NOMO-1 (cell line): ENCODE measurements at regions not wholly inside any gene's neighbourhood (a gene's known extent, or its start where the extent isn't known, plus 50 kb on each side); places are given as distances from the start of the nearest gene placed in this dataset.
"Not testable (repeated sequence)": the region's sequence is repeated elsewhere in the genome, so short reads cannot be mapped to it uniquely, and the experiment has no call there.

Experiments
- DNase-seq, 2 experiments: peaks; one replicate each; lab custom pipeline; 2025; ENCODE audit not compliant: unreplicated experiment in 2 of 2; lab: John Stamatoyannopoulos, UW

DNA sequence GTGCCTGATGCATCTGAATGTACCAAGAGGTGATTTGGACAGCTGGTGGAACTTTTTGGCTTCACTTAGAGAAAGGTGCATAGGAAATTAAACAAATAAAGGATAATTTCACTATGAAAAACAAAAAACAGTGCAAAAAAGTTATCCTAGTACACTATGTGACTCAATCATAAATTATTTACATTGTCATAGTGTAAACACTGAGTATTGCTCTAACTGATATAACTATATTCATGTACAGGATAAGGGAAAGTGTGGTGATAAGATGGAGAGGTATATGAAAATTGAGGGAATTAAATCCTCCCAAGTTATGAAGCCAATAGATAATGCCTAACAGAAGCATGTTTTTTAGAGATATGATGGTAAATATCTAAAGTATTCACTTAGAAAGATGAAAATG lies 50.2 kb upstream of the CPNE4 start:
- DNase-seq, result no peak

DNA sequence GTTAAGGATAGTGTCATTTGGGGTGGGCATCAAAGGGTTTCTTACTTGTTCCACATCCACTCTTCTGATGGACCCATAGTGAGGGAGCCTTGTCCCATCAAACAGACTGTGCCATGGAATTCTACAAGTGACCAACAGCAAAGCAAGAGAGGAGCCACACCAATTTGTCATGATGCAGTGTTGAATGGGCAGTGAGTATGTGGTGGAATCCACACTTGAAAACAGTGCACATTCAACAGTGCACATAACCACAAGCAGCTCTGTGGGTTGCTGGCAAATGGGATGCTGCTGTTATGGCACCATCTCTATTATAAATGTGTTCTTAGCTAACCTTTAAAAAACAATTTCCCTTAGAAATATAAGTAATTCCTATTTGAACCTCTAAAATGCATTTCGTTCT lies 52.5 kb upstream of the CPNE4 start:
- no peak for DNase-seq

DNA sequence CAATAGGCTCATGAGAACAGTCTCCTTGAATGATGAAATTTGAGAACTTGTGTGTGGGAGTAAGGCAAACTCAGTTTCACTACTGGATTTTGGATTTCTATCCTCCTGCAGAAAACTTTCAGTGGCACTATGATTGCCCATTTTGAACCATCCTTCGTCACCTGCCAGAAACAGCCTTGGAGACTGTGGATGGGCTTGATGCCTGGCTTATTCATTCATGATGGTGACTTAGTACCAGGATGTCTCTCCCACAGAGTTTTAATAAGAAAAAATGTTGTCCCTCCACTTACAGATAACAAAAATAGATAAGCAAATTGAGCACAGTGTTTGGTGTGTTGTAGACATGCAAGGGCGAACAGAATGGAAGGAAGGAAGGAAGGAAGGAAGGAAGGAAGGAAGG lies 53.5 kb upstream of the CPNE4 start:
- DNase-seq, result no peak

DNA sequence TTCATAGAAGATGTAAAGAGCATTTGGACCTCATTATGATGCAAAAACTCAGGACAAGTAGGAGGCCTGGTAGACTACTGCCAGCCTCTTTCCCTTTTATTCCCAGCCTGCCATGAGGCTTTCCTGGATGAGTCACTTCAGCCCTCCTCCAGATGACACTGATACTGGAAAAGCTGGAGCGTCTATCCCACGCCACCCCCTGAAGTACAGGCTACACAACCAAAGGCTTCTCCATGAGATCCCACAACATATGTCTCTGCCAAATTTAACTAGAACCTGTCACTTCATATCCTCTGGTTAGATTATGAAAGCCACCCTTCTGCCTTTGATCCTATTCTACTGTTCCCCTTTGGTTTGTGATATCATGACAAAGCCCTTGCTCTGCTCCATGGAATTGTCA lies 56.1 kb upstream of the CPNE4 start:
- DNase-seq, result no peak

DNA sequence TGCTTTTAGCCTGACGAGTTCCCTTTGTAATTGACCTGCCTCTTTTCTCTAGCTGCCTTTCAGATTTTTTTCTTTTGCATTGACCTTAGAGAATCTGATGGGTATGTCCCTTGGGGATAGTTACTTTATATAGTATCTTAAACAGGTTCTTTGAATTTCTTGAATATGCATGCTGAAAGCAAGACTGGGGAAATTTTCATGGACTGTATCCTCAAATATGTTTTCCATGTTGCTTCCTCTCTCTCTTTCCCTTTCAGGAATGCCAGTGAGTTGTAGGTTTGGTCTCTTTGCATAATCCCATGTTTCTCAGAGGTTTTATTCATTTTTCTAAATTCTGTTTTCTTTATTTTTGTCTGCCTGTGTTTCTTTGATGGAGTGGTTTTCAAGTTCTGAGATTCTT lies 81.8 kb upstream of the CPNE4 start:
- DNase-seq, result no peak

DNA sequence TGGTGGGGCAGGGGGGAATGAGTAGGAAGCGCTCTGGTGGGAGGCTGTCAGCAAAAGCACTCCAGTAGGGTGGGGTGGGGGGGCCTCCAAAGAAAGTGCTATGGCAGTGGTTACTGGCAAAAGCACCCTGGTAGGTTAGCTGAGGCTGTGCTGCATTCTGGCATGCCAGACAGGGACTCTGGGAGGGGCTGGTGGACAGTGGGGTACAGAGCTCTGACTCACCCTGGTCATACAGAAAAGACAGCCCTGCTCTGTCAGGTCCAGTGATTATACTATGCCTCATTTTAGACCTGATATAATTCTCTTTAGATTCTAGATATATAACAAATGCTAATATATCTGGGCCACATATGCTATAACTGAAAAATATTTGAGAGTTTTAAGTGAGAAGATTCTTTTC lies 82.8 kb upstream of the CPNE4 start:
- no peak for DNase-seq

DNA sequence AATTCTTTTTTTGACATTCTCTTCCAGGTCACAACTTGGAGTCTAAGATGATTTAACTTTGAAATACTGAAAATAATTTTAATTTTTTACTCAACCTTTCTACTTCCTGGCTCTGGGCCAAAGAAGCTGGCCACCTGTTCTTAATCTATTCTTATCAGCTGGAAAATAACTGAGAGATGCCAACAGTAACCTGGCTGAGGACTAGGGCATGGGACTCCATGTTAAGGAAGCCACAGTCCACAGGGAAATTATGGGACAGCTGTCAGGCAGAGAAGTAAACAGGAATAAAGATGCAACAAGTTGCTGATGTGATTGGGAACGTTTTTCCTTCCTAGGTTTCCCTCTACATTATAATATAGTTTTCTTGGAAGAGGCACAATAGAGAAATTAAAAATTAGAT lies 84.7 kb upstream of the CPNE4 start:
- no peak for DNase-seq

DNA sequence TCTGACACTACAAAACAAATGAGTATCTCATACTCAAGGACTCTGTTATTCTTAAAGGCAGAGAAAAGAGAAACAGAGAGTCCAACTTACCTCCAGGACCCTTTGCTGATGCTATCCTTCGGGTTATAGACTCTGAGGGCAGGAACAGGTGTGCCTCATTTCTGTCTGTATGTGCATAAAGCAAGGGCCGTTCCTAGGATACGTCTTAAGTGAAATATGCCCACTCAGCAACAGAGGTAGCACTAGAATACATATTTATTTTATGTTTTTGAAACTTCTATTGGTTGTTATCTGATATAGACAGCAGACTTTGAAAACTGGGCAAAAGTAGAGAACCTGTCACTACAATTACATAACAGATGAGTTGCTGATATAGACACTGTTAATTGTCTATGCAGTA lies 89.3 kb upstream of the CPNE4 start:
- no peak for DNase-seq

DNA sequence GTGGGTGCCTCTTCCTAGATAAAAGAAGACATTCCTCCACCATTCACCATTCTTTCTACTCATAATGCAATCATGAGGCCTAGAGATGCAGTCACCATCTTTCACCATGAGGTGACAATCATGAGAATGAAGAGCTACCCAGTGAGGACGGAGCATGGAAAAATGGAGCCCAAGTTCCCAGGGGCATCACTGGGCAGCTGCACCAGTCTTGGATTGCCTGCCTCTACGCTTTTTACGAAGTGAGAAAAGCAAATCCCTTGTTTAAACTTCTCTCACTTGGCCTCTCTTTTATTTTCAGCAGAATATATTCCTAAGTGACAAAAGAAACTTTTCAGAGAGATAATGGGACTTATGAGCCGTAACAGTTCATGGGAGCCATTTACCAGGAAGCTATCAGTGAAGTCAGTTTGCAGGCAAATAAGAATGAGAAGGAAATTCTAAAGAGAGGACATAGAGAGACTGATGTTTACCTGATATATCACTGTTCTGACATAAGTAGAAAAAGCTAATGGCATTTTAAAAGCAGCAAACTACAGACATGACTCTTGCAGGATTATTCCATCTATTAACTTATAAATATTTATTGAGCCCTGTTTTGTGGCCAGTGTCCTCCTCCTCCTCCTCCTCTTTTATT lies 90.0 kb upstream of the CPNE4 start:
- DNase-seq, result no peak

DNA sequence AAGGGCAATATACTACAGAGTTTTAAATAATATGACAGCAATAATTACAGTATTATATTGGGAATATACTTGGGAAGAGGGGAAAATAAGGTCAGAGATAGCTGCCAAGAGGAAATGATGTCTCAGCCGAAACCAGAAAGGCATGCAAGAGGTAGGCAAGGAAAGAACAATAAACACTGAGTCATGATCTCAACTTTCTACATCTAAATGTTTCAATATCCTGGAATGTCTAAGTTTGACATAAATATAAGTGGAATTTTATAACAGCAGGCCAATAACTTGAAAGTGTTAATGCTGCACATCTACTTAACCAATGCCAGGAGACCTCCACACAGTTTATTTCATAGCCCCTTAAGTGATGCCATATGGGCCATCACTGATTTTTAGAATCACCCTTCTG lies 99.8 kb upstream of the CPNE4 start:
- no peak for DNase-seq

DNA sequence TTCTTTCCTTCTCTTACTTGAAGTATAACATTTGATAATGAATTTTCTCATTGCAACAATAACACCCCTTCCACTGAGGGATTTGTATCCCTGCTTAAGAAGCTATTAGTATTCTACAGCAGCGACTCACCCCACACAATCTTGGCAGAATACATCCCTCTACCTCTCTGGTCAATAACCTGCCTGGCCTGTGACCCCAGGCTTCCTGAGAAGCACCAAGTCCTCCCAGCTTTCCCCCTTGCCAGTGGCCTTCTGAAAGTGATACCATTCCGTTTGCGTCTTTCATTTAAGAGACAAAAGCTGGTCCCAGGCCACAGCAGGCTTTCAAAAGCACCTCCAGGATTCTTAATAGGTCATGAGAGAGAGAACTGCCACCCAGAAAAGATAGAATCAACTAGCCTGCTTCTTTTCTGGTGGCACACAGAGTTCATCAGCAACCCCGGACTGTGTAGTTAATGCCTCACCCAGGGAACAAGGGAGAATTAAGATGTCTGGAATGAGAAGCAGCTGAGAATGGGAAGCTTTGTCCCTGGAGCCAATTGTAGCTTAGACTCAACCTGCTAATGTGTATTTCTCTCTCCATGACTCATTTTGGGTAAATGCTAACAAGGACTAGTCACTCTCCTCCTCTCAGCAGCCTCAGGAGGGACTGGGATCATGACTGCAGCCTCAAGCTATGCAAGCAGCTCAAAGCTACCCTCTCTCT lies 101.0 kb upstream of the CPNE4 start:
- DNase-seq, result no peak

DNA sequence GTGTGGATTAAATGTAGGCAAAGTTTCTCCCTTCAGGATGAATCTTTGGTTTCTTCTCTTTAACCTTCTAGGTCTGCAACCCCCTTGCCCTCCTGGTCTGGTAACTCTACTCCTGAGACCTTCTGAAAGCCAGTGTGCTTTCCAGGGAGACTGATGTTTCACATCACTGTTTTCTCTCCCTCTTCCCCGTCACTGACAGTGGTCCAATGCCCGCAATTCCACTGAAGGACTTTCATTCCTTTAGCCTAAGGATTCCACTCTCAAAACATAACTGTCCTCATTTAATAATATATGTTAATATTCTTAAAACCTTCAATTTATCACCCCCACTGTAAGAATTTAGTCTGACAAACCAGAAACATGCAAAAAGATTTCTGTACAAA lies 101.5 kb upstream of the CPNE4 start:
- no peak for DNase-seq

DNA sequence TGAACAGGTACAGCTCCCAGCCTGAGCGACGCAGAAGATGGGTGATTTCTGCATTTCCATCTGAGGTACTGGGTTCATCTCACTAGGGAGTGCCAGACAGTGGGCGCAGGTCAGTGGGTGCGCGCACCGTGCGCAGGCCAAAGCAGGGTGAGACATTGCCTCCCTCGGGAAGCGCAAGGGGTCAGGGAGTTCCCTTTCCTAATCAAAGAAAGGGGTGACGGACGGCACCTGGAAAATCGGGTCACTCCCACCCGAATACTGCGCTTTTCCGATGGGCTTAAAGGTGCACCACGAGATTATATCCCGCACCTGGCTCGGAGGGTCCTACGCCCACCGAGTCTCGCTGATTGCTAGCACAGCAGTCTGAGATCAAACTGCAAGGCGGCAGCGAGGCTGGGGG lies 102.1 kb upstream of the CPNE4 start:
- not testable (repeated sequence) for DNase-seq

DNA sequence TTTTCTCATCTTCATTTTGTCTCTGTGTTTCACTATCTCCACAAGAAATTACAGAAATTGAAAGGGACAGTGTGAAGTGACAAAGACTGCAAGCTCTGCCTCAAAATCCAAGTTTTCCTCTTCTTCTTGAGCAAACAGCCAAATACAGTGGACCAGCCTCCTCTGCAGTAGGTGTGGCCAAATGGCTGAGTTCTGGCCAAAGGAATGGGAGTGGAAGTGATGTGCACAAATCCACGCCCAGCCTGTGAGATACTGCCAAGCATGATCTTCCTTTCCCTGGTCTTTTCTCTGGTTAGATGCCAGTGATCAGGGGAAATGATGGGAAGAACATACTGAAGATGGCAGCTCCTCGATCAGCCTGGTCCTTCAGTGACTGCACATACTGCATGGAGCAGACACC lies 111.0 kb upstream of the CPNE4 start:
- no peak for DNase-seq

DNA sequence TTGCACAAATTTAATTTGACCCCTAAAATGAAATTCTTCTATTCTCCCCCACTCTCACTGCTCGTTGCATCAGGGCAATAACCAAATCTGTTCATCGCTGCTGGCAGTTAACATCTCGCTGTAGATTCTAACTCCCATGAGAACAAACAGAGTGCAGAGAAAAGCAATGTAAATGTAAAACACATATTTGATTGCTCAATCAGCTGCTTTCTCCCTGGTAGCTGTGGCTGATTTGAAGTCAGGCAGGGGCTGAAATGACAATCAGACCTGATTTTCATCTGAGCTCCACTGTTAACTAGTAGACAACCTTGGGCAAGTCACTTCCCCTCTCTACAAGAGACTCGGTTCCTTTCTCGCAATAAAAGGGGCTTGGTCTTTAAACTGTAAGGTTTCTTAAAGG lies 119.8 kb upstream of the CPNE4 start:
- no peak for DNase-seq

DNA sequence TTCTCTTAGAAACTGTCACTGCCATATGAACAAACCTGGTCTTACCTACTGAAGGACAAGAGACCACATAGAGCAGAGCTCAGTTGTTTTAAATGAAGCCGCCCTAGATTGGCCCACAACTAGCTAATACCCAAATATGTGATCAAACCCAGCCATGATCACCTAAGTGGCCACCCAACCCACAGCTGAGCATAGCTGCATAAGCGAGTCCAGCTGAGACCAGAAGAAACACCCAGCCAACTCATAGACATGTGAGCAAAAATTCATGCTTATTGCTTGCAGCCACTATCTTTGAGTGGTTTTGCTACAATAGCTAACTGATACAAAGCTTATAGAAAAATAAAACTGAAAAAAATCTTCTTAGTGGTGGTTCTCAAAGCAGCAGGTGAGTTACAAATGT lies 124.3 kb upstream of the CPNE4 start:
- DNase-seq, result no peak

DNA sequence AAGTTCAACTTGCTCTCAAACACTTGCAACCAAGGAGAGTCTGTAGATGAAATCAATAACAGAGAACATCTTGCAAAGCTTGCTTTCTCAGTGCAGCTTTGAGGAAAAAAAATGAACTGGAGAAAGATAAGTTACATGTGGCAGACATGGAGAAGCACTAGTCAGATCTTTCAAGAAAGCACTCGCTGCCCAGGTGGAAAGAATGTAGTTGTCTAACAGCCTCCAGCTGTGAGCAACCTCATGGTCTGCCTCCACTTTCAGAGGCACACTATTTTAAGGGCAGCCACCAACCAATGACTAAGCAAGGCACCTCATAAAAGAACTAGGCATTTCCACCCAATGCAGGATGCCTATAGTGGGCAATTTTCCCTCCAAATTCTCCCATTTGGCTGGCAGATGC lies 125.4 kb upstream of the CPNE4 start:
- DNase-seq, result no peak

DNA sequence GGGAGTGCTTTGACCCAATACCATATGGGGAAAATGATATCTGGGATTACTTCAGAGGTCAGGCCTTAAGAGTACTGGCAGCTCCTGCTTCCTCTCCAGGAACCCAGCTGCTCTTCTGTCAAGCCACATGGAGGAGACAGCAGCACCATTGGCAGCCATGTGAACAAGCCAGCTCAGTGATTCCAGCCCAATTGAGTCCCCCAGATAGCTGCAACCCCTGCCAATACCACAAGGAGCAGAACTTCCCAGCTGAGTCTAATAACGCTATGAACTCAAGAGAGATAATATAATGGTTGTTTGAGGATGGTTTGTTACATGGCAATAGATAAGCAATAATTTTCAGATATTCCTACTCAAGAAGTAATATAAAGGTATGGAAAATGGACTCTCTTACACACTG lies 126.8 kb upstream of the CPNE4 start:
- no peak for DNase-seq

DNA sequence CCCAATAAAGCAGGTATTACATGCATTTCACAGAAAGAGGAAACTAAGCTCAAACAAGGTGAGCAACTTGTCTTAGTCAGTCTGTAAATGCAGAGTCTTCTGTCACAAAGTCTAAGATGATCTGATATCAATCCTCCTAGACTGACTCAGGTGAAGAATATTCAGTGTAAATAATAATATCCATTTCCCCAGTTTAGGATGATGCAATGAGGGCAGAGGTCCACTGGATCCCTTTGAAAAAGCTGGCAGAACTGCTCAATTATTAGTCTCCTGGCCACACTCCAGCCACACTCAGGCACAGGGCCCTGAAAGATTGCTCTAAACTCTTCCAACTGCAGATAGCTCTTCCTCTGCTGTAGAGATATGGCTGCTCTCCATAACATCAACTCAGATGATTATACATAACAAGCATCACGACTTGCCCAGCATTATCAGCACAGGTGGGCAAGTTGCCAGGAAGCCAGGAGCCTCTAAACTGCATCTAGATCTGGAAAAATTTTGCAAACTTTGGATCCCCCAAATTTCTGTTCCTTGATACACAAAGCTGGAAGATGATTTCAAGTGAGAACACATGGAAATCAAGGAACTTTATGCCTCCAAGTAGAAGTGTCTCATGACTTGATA lies 129.8 kb upstream of the CPNE4 start:
- no peak for DNase-seq

DNA sequence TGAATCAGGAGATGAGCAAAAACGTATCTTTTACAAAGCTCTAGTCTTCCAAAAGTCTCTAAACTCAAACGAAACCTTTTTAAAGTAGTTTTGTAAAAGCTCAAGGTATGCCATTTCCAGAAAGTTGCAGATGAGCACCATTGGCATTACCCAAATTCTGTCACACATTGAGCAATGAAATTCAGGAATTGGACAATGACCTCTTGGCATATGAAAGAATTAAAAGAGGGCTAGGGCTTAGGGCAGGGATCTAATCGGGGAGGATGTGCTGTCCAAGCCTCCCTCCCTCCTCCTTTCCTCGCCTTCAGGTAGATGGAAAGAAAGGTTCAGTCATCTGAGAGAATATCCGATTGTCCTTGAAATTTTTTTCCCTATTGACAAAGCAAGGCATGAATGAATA lies 133.1 kb upstream of the CPNE4 start:
- DNase-seq, result no peak

DNA sequence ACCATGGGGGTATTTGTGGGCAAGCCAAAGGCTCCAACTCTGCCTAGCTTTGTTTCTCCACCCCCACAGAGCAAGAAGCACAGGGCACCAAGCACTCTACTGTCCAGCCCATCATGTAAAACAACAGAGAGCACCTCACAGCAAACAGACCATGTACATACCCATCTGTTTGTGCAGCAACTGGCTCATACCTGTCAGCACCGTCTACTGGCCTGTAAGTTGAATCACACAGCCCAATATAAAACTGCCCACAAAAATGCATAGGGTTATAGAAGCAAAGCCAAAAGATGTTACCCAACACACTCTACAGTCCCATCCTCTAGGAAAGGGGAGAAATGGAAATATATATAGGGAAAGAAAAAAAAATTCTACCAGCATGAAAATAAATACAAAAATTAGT lies 139.7 kb upstream of the CPNE4 start:
- no peak for DNase-seq

DNA sequence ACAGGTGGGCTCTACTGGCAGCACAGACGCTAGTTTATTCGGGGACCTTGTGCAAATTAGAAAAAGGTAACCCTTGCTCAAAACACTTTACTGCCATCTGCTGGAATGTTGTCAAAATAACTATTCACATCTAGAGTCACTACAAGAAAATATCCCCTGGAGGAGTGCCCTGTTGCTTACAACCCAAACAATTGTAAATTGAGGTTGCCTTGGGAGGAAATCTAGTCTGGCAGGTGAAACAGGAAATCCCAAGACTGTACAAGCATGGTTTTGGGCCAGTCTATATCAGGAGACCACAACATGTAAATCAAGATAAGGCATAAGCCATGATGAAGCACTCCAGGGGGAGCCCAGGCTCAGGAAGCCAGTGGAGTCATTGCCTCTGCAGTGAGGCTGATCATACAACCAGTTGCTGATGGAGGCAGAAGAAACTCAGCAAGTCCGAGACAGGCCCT lies 136.8 kb upstream of the ACP3 start:
- DNase-seq, result peak; percentile 12 to 68
